Vagina (tissue), 2 donors: ENCODE measurements at regions not wholly inside any gene's neighbourhood (a gene's known extent, or its start where the extent isn't known, plus 50 kb on each side); places are given as distances from the start of the nearest gene placed in this dataset.

Experiments
- POLR2A ChIP-seq, 2 donors: fragments of 450-650 bp; IDR thresholded peaks; one replicate each; pipeline ENCODE4 v1.6.1; 2017; ENCODE audit warnings: antibody characterized with exemption in 2 of 2, mild to moderate bottlenecking in 2 of 2, moderate library complexity in 2 of 2
- POLR2AphosphoS5 ChIP-seq, 2 donors: sonication (generic); formaldehyde crosslinking; IDR thresholded peaks; one replicate each; pipeline ENCODE4 v1.9.0; 2017; ENCODE audit warnings: antibody characterized with exemption in 2 of 2, mild to moderate bottlenecking in 2 of 2, low read depth in 1 of 2; ENCODE audit not compliant: insufficient read depth in 1 of 2
- TF ChIP-seq, protein P1 (sequence below), 3 experiments: fragments of 450-650 bp in 2 of 3; fragments of 200-600 bp in 1 of 3; sonication (generic) in 1 of 3; IDR thresholded peaks; one replicate each; pipeline ENCODE4 v1.5.1; 2017 to 2019; ENCODE audit warnings: antibody characterized with exemption in 3 of 3, mild to moderate bottlenecking in 2 of 3, moderate library complexity in 2 of 3

DNA sequence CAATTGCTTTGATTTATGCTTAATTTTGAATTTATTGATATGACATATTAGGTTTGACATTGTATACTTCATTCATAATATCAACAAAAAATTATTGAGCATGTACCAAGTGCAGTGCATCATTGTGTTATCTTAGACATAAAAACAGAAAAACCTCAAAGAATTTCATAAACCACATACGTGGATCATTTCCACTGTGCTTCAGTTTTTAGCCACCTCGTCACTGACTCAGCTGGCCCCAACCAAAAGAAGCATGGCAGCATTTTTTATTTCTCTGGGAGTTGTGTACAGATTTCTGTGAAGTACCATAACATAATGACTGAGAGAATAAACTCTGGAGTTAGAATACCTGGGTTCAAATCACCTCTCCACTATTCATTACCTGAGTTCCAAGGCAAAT, 95.6 kb upstream of the C1orf87 start:
- TF ChIP-seq, protein P1, sequence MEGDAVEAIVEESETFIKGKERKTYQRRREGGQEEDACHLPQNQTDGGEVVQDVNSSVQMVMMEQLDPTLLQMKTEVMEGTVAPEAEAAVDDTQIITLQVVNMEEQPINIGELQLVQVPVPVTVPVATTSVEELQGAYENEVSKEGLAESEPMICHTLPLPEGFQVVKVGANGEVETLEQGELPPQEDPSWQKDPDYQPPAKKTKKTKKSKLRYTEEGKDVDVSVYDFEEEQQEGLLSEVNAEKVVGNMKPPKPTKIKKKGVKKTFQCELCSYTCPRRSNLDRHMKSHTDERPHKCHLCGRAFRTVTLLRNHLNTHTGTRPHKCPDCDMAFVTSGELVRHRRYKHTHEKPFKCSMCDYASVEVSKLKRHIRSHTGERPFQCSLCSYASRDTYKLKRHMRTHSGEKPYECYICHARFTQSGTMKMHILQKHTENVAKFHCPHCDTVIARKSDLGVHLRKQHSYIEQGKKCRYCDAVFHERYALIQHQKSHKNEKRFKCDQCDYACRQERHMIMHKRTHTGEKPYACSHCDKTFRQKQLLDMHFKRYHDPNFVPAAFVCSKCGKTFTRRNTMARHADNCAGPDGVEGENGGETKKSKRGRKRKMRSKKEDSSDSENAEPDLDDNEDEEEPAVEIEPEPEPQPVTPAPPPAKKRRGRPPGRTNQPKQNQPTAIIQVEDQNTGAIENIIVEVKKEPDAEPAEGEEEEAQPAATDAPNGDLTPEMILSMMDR (IDR thresholded peaks at IDR 0.05): no peak
- TF ChIP-seq POLR2A (IDR thresholded peaks at IDR 0.05) (no peak), POLR2AphosphoS5 (IDR thresholded peaks at IDR 0.05; ENCODE audit: insufficient read depth in 1 of 2, low read depth in 1 of 2) (no peak)
